Osteocyte (in vitro differentiated cells): ENCODE measurements at regions not wholly inside any gene's neighbourhood (a gene's known extent, or its start where the extent isn't known, plus 50 kb on each side); places are given as distances from the start of the nearest gene placed in this dataset.

Experiments
- DNase-seq: peaks from one replicate; pipeline ENCODE4 v3.0.0; 2021; ENCODE audit warnings: mixed read lengths; ENCODE audit not compliant: unreplicated experiment; ENCODE audit errors: extremely low spot score
- H3K27ac Mint-ChIP-seq: one replicate; pipeline ENCODE4 v1.8.0; 2021; ENCODE audit warnings: mild to moderate bottlenecking, mixed read lengths; ENCODE audit not compliant: unreplicated experiment
- H3K27me3 Mint-ChIP-seq: one replicate; pipeline ENCODE4 v1.8.0; 2021; ENCODE audit warnings: mixed read lengths; ENCODE audit not compliant: unreplicated experiment
- H3K36me3 Mint-ChIP-seq: one replicate; pipeline ENCODE4 v1.8.0; 2021; ENCODE audit warnings: mixed read lengths; ENCODE audit not compliant: unreplicated experiment
- H3K4me1 Mint-ChIP-seq: one replicate; pipeline ENCODE4 v1.8.0; 2021; ENCODE audit warnings: mixed read lengths; ENCODE audit not compliant: unreplicated experiment
- H3K4me3 Mint-ChIP-seq: one replicate; pipeline ENCODE4 v1.8.0; 2021; ENCODE audit warnings: mild to moderate bottlenecking, moderate library complexity, mixed read lengths; ENCODE audit not compliant: unreplicated experiment
- H3K9me3 Mint-ChIP-seq: one replicate; pipeline ENCODE4 v1.8.0; 2021; ENCODE audit warnings: mixed read lengths; ENCODE audit not compliant: unreplicated experiment
- TF ChIP-seq, protein P1 (sequence below): fragments of 200-600 bp; sonication (generic); IDR thresholded peaks from 2 replicates; pipeline ENCODE4 v1.5.0; 2021; ENCODE audit warnings: antibody characterized with exemption, mild to moderate bottlenecking, moderate library complexity

DNA sequence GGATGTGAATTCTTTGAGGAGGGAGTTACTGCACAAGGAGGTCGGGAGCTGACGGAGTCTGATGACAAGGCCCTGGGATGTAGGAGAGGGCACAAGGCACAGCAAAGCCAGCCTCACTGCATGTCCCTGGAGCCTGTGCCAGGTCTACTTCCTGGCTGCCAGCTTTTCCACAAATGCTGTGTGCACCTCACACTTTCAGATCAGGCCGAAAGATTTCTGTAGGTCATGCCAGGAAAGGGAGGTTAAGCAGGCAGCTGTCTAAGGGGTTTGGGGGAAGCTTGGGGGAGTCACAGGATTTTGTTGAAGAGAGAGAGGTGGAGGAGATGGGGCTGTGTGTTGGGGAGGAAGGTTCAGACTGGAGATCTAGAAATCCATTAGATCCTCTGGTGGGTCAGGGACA is 792.5 kb downstream of the KCNJ18 start:
- H3K27me3 Mint-ChIP-seq: no peaks in the 10 kb centered on the region
- no peak overlapping the region for H3K27ac Mint-ChIP-seq
- H3K4me3 Mint-ChIP-seq: no peak overlapping the region
- no peaks in the 10 kb centered on the region for H3K4me1 Mint-ChIP-seq
- DNase-seq: no peak
- no peaks in the 10 kb centered on the region for H3K36me3 Mint-ChIP-seq
- TF ChIP-seq, protein P1, sequence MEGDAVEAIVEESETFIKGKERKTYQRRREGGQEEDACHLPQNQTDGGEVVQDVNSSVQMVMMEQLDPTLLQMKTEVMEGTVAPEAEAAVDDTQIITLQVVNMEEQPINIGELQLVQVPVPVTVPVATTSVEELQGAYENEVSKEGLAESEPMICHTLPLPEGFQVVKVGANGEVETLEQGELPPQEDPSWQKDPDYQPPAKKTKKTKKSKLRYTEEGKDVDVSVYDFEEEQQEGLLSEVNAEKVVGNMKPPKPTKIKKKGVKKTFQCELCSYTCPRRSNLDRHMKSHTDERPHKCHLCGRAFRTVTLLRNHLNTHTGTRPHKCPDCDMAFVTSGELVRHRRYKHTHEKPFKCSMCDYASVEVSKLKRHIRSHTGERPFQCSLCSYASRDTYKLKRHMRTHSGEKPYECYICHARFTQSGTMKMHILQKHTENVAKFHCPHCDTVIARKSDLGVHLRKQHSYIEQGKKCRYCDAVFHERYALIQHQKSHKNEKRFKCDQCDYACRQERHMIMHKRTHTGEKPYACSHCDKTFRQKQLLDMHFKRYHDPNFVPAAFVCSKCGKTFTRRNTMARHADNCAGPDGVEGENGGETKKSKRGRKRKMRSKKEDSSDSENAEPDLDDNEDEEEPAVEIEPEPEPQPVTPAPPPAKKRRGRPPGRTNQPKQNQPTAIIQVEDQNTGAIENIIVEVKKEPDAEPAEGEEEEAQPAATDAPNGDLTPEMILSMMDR: no peak
- H3K9me3 Mint-ChIP-seq: peaks cover 50% of the 10 kb centered on the region

DNA sequence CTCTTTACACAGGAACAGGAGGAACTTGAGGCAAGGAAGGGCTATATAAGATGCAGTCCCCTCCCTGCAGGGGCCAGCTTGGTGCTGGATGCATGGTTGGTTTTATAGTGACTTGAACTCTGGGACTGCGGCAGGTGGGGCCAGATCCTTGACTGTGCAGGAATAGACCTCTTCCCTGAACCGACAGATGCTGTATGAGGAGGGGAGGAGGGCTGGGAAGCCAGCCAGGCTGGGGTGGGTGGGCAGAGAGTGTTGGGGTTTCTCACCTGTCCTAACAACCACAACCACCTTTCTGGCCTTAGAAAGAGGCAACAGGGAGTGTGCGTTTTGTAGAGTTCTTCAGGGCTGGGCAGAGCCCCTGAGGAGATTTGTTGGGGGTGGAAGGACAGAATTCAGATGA is 798.1 kb downstream of the KCNJ18 start:
- no peak for DNase-seq
- no peaks in the 10 kb centered on the region for H3K4me1 Mint-ChIP-seq
- H3K27ac Mint-ChIP-seq: no peak overlapping the region
- H3K4me3 Mint-ChIP-seq: no peak overlapping the region
- no peaks in the 10 kb centered on the region for H3K27me3 Mint-ChIP-seq
- H3K36me3 Mint-ChIP-seq: no peaks in the 10 kb centered on the region
- TF ChIP-seq, protein P1: no peak
- peaks cover 33% of the 10 kb centered on the region for H3K9me3 Mint-ChIP-seq

GRCh38 chr17:22492331-22492730 is 800.0 kb downstream of the KCNJ18 start:
- H3K9me3 Mint-ChIP-seq: peaks cover 28% of the 10 kb centered on the region
- H3K4me1 Mint-ChIP-seq: no peaks in the 10 kb centered on the region
- H3K27ac Mint-ChIP-seq: no peak overlapping the region
- no peaks in the 10 kb centered on the region for H3K36me3 Mint-ChIP-seq
- no peaks in the 10 kb centered on the region for H3K27me3 Mint-ChIP-seq
- H3K4me3 Mint-ChIP-seq: no peak overlapping the region
- DNase-seq: no peak
- TF ChIP-seq, protein P1: no peak

- TF ChIP-seq, protein P1: no peak
- no peaks in the 10 kb centered on the region for H3K4me1 Mint-ChIP-seq
- H3K27me3 Mint-ChIP-seq: no peaks in the 10 kb centered on the region
- peaks cover 49% of the 10 kb centered on the region for H3K9me3 Mint-ChIP-seq
- DNase-seq: no peak
- no peak overlapping the region for H3K27ac Mint-ChIP-seq
- no peaks in the 10 kb centered on the region for H3K36me3 Mint-ChIP-seq
- no peak overlapping the region for H3K4me3 Mint-ChIP-seq
Measured at GRCh38 chr17:22496450-22496849, 804.1 kb downstream of the KCNJ18 start.

- Mint-ChIP-seq H3K4me1 (no peaks in the 10 kb centered on the region), H3K27ac (no peak overlapping the region), H3K27me3 (no peaks in the 10 kb centered on the region), H3K4me3 (no peak overlapping the region), H3K9me3 (peaks cover 29% of the 10 kb centered on the region), H3K36me3 (no peaks in the 10 kb centered on the region)
- TF ChIP-seq, protein P1: no peak
- DNase-seq: no peak
Measured at GRCh38 chr17:22503322-22503899, 811.1 kb downstream of the KCNJ18 start.
